Liver (tissue), 8 donors: ENCODE measurements at regions not wholly inside any gene's neighbourhood (a gene's known extent, or its start where the extent isn't known, plus 50 kb on each side); places are given as distances from the start of the nearest gene placed in this dataset.

Source experiments
- DNase-seq: peaks from one replicate; pipeline ENCODE4 v3.0.0-alpha.2; 2017; ENCODE audit warnings: low spot score
- H3K27ac ChIP-seq, 2 donors: one replicate each; pipeline ENCODE4 v1.7.0; 2013; ENCODE audit warnings: inconsistent platforms in 2 of 2, low read length in 2 of 2, control low read depth in 1 of 2, low read depth in 1 of 2, mild to moderate bottlenecking in 1 of 2
- H3K27me3 ChIP-seq, 4 donors: one replicate each; pipeline versions ENCODE4 v1.6.1 to v1.7.0; 2013; ENCODE audit warnings: low read length in 3 of 4, inconsistent platforms in 1 of 4, mild to moderate bottlenecking in 1 of 4, moderate library complexity in 1 of 4; ENCODE audit not compliant: control insufficient read depth in 4 of 4, insufficient read depth in 4 of 4
- H3K36me3 ChIP-seq, 4 donors: one replicate each; pipeline versions ENCODE4 v1.6.1 to v1.7.0; 2013; ENCODE audit warnings: low read length in 3 of 4, mild to moderate bottlenecking in 3 of 4, low read depth in 1 of 4, moderate library complexity in 1 of 4; ENCODE audit not compliant: control insufficient read depth in 4 of 4, insufficient read depth in 3 of 4
- H3K4me1 ChIP-seq, 4 donors: one replicate each; pipeline versions ENCODE4 v1.6.1 to v1.7.0; 2013; ENCODE audit warnings: low read length in 3 of 4, mild to moderate bottlenecking in 3 of 4, moderate library complexity in 1 of 4; ENCODE audit not compliant: control insufficient read depth in 4 of 4, insufficient read depth in 4 of 4
- H3K4me3 ChIP-seq, 3 donors: one replicate each; pipeline versions ENCODE4 v1.6.1 to v1.7.0; 2013; ENCODE audit warnings: low read length in 3 of 3, control low read depth in 1 of 3, low read depth in 1 of 3, mild to moderate bottlenecking in 1 of 3
- H3K9ac ChIP-seq, 2 donors: one replicate each; pipeline ENCODE4 v1.7.0; 2013; ENCODE audit warnings: low read length in 2 of 2, mild to moderate bottlenecking in 2 of 2, moderate library complexity in 2 of 2, control low read depth in 1 of 2, low read depth in 1 of 2
- H3K9me3 ChIP-seq, 4 donors: one replicate each; pipeline versions ENCODE4 v1.6.1 to v1.7.0; 2013; ENCODE audit warnings: low read length in 3 of 4; ENCODE audit not compliant: control insufficient read depth in 4 of 4
- EGR1 ChIP-seq, 2 donors: IDR thresholded peaks; 2 replicates each; pipeline ENCODE4 v1.6.1; 2016 to 2018; ENCODE audit warnings: antibody characterized with exemption in 2 of 2, low read depth in 2 of 2
- FOXA1 ChIP-seq: IDR thresholded peaks from 2 replicates; pipeline ENCODE4 v1.6.1; 2016; ENCODE audit warnings: antibody characterized with exemption
- FOXA2 ChIP-seq: IDR thresholded peaks from 2 replicates; pipeline ENCODE4 v1.6.1; 2016; ENCODE audit warnings: antibody characterized with exemption
- GABPA ChIP-seq, 2 donors: IDR thresholded peaks in 1 of 2; conservative IDR thresholded peaks in 1 of 2; 2 replicates each; pipeline ENCODE4 v1.6.1; 2016; ENCODE audit warnings: antibody characterized with exemption in 2 of 2, mild to moderate bottlenecking in 1 of 2, moderate library complexity in 1 of 2
- HNF4A ChIP-seq, 2 donors: conservative IDR thresholded peaks; 2 replicates each; pipeline ENCODE4 v1.6.1; 2016; ENCODE audit warnings: antibody characterized with exemption in 2 of 2, mild to moderate bottlenecking in 2 of 2
- HNF4G ChIP-seq: IDR thresholded peaks from 2 replicates; pipeline ENCODE4 v1.6.1; 2016; ENCODE audit warnings: antibody characterized with exemption
- JUND ChIP-seq, 2 donors: IDR thresholded peaks; 2 replicates each; pipeline ENCODE4 v1.6.1; 2016; ENCODE audit warnings: antibody characterized with exemption in 2 of 2
- NR2F2 ChIP-seq: IDR thresholded peaks from 2 replicates; pipeline ENCODE4 v1.6.1; 2016; ENCODE audit warnings: antibody characterized with exemption
- RAD21 ChIP-seq, 2 donors: IDR thresholded peaks; 2 replicates each; pipeline ENCODE4 v1.6.1; 2016; ENCODE audit warnings: antibody characterized with exemption in 2 of 2, mild to moderate bottlenecking in 2 of 2
- RXRA ChIP-seq, 2 donors: IDR thresholded peaks; 2 replicates each; pipeline ENCODE4 v1.6.1; 2017 to 2018; ENCODE audit warnings: antibody characterized with exemption in 2 of 2, mild to moderate bottlenecking in 1 of 2
- SP1 ChIP-seq: IDR thresholded peaks from 2 replicates; pipeline ENCODE4 v1.6.1; 2018; ENCODE audit warnings: antibody characterized with exemption, mild to moderate bottlenecking
- TAF1 ChIP-seq: conservative IDR thresholded peaks from 2 replicates; pipeline ENCODE4 v1.6.1; 2016; ENCODE audit warnings: antibody characterized with exemption, mild to moderate bottlenecking
- YY1 ChIP-seq: IDR thresholded peaks from 2 replicates; pipeline ENCODE4 v1.6.1; 2016; ENCODE audit warnings: antibody characterized with exemption, mild to moderate bottlenecking
- WGBS: extraction: QIAGEN DNeasy Blood & Tissue Kit; methylation state at CpG from one replicate; pipeline ENCODE4 v1.1.7; 2013; 5-methylcytosine and 5-hydroxymethylcytosine counted together
- TF ChIP-seq, protein P1 (sequence below): IDR thresholded peaks from 2 replicates; pipeline ENCODE4 v1.6.1; 2016; ENCODE audit warnings: antibody characterized with exemption, mild to moderate bottlenecking
- TF ChIP-seq, protein P2 (sequence below): fragments of 150-350 bp; IDR thresholded peaks from 2 replicates; pipeline ENCODE4 v1.5.1; 2017; ENCODE audit warnings: improper control_type of control experiment, low read depth, low read length; ENCODE audit not compliant: missing input control
- TF ChIP-seq, protein P3 (sequence below): IDR thresholded peaks from 2 replicates; pipeline ENCODE4 v1.6.1; 2016; ENCODE audit warnings: antibody characterized with exemption
- TF ChIP-seq, protein P4 (sequence below): IDR thresholded peaks from 2 replicates; pipeline ENCODE4 v1.6.1; 2016; ENCODE audit warnings: antibody characterized with exemption
- TF ChIP-seq, protein P5 (sequence below): IDR thresholded peaks from 2 replicates; pipeline ENCODE4 v1.6.1; 2016; ENCODE audit warnings: antibody characterized with exemption
- donor health status: healthy.
- donor health status: healthy.
- donor health status: healthy.
- donor health status: healthy.
- donor health status: healthy.

DNA sequence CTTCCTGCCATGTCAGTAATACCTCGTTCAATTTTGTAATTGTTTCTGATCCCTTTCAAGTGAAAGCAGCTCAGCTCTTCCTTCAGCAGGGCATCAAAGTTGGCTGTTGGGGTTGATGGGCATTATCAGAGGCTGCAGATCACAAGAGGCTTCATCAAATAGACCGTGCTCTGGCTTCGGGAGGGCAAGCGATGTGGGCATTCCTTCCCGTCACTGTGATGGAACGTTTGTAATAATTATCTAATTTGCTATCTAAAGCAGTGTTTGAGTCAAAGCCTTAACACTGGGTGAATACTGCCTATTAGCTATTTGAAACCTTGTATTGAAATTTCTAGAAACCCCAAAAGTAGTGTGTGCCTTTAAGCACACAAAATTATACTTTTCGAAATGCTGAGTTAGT is 170.1 kb downstream of the OTUD1 start:
- H3K4me3 ChIP-seq, result no peak overlapping the region
- 63% methylated on average over 7 of the region's 7 CpGs for WGBS
- H3K4me1 ChIP-seq, result no peaks in the 10 kb centered on the region
- no peaks in the 10 kb centered on the region for H3K27me3 ChIP-seq
- H3K27ac ChIP-seq, result no peak overlapping the region
- H3K9ac ChIP-seq, result no peak overlapping the region
- H3K36me3 ChIP-seq, result no peaks in the 10 kb centered on the region
- no peak for DNase-seq
- no peaks in the 10 kb centered on the region for H3K9me3 ChIP-seq
- TF ChIP-seq NR2F2, result no peak
- TF ChIP-seq, protein P1, sequence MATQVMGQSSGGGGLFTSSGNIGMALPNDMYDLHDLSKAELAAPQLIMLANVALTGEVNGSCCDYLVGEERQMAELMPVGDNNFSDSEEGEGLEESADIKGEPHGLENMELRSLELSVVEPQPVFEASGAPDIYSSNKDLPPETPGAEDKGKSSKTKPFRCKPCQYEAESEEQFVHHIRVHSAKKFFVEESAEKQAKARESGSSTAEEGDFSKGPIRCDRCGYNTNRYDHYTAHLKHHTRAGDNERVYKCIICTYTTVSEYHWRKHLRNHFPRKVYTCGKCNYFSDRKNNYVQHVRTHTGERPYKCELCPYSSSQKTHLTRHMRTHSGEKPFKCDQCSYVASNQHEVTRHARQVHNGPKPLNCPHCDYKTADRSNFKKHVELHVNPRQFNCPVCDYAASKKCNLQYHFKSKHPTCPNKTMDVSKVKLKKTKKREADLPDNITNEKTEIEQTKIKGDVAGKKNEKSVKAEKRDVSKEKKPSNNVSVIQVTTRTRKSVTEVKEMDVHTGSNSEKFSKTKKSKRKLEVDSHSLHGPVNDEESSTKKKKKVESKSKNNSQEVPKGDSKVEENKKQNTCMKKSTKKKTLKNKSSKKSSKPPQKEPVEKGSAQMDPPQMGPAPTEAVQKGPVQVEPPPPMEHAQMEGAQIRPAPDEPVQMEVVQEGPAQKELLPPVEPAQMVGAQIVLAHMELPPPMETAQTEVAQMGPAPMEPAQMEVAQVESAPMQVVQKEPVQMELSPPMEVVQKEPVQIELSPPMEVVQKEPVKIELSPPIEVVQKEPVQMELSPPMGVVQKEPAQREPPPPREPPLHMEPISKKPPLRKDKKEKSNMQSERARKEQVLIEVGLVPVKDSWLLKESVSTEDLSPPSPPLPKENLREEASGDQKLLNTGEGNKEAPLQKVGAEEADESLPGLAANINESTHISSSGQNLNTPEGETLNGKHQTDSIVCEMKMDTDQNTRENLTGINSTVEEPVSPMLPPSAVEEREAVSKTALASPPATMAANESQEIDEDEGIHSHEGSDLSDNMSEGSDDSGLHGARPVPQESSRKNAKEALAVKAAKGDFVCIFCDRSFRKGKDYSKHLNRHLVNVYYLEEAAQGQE, result no peak
- TF ChIP-seq EGR1 (IDR thresholded peaks at IDR 0.05; ENCODE audit: low read depth in 2 of 2), result no peak
- no peak for TF ChIP-seq FOXA2
- TF ChIP-seq, protein P2, sequence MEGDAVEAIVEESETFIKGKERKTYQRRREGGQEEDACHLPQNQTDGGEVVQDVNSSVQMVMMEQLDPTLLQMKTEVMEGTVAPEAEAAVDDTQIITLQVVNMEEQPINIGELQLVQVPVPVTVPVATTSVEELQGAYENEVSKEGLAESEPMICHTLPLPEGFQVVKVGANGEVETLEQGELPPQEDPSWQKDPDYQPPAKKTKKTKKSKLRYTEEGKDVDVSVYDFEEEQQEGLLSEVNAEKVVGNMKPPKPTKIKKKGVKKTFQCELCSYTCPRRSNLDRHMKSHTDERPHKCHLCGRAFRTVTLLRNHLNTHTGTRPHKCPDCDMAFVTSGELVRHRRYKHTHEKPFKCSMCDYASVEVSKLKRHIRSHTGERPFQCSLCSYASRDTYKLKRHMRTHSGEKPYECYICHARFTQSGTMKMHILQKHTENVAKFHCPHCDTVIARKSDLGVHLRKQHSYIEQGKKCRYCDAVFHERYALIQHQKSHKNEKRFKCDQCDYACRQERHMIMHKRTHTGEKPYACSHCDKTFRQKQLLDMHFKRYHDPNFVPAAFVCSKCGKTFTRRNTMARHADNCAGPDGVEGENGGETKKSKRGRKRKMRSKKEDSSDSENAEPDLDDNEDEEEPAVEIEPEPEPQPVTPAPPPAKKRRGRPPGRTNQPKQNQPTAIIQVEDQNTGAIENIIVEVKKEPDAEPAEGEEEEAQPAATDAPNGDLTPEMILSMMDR, result no peak
- TF ChIP-seq TAF1, result no peak
- no peak for TF ChIP-seq HNF4G
- TF ChIP-seq, protein P3, sequence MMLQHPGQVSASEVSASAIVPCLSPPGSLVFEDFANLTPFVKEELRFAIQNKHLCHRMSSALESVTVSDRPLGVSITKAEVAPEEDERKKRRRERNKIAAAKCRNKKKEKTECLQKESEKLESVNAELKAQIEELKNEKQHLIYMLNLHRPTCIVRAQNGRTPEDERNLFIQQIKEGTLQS, result no peak
- TF ChIP-seq RXRA (IDR thresholded peaks at IDR 0.05), result no peak
- TF ChIP-seq RAD21 (IDR thresholded peaks at IDR 0.05), result no peak
- TF ChIP-seq YY1, result no peak
- no peak for TF ChIP-seq GABPA (IDR thresholded peaks at IDR 0.05 in 1 of 2, conservative IDR thresholded peaks at IDR 0.05 in 1 of 2)
- no peak for TF ChIP-seq SP1
- TF ChIP-seq FOXA1, result no peak
- no peak for TF ChIP-seq JUND (IDR thresholded peaks at IDR 0.05)
- TF ChIP-seq, protein P4, sequence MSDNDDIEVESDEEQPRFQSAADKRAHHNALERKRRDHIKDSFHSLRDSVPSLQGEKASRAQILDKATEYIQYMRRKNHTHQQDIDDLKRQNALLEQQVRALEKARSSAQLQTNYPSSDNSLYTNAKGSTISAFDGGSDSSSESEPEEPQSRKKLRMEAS, result no peak
- TF ChIP-seq, protein P5, sequence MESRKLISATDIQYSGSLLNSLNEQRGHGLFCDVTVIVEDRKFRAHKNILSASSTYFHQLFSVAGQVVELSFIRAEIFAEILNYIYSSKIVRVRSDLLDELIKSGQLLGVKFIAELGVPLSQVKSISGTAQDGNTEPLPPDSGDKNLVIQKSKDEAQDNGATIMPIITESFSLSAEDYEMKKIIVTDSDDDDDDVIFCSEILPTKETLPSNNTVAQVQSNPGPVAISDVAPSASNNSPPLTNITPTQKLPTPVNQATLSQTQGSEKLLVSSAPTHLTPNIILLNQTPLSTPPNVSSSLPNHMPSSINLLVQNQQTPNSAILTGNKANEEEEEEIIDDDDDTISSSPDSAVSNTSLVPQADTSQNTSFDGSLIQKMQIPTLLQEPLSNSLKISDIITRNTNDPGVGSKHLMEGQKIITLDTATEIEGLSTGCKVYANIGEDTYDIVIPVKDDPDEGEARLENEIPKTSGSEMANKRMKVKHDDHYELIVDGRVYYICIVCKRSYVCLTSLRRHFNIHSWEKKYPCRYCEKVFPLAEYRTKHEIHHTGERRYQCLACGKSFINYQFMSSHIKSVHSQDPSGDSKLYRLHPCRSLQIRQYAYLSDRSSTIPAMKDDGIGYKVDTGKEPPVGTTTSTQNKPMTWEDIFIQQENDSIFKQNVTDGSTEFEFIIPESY, result no peak
- TF ChIP-seq HNF4A (conservative IDR thresholded peaks at IDR 0.05), result no peak
